ENCODE measurements at regions not wholly inside any gene's neighbourhood (a gene's known extent, or its start where the extent isn't known, plus 50 kb on each side); places are given as distances from the start of the nearest gene placed in this dataset.

DNA sequence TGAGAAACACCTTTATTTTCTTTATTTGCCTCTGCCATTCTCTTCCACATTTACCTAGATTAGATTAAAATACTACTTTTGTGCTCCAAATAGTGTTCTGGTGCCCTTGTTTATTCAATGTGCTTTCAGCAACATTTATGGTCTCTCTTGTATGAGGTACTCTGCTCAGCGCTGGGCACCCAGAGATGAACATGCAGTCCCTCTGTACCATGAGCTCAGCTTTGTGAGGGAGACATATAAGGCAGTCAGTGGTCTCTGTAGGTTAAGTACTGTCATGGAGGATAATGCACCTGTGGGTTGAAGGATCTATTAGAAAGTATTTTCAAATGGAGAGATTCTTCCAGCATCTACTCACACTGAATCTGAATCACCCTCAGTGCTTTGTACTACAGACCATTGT lies 176.5 kb downstream of the TAF11L14 start (continued):
- TF ChIP-seq ZNF614 (CRISPR knock-in tag; IDR thresholded peaks at IDR 0.05; ENCODE audit: borderline replicate concordance) (no peak), ZNF609 (CRISPR knock-in tag; IDR thresholded peaks at IDR 0.05; ENCODE audit: borderline replicate concordance) (no peak), ZNF878 (CRISPR knock-in tag; IDR thresholded peaks at IDR 0.05) (no peak), ZNF460 (CRISPR knock-in tag; IDR thresholded peaks at IDR 0.05; ENCODE audit: borderline replicate concordance) (no peak), AGO1 (IDR thresholded peaks at IDR 0.05; ENCODE audit: low read depth, low read length, poor library complexity, severe bottlenecking) (no peak), HMGA1 (CRISPR knock-in tag; conservative IDR thresholded peaks at IDR 0.05) (no peak), KDM6A (CRISPR knock-in tag; IDR thresholded peaks at IDR 0.05; ENCODE audit: low read depth) (no peak)

GRCh38 chr5:17813214-17813613 lies 179.0 kb downstream of the TAF11L14 start:
- no peaks in the 10 kb centered on the region for H3K4me1 ChIP-seq (ENCODE audit: insufficient read depth, low read length)
- no peaks in the 10 kb centered on the region for H4K20me1 ChIP-seq (ENCODE audit: insufficient read depth, low read length)
- BruUV-seq (replicated peaks), result no TSS peak
- 42% methylated on average over 5 of the region's 5 CpGs for WGBS (ENCODE audit: low lambda C conversion rate)
- no peak overlapping the region for H3K9ac ChIP-seq (ENCODE audit: insufficient read depth, low read depth, low read length)
- no peaks in the 10 kb centered on the region for H3K36me3 ChIP-seq (replicated peaks in 1 of 2; ENCODE audit: control insufficient read depth in 1 of 2, insufficient read depth in 2 of 2, low read length in 2 of 2)
- no peaks in the 10 kb centered on the region for H3K79me2 ChIP-seq (ENCODE audit: insufficient read depth, low read length)
- peaks cover 51% of the 10 kb centered on the region for H3K9me3 ChIP-seq (ENCODE audit: low read length)
- no peak for ATAC-seq
- FAIRE-seq, result no peak
- no peak overlapping the region for H3K4me2 ChIP-seq (ENCODE audit: low read depth, low read length)
- CTCF ChIA-PET (ENCODE audit: low intra/inter-chr PET ratio, low total read pairs), result no interaction called here
- intact Hi-C loops (cut with micrococcal nuclease; ENCODE audit: unreplicated experiment), result no loop called here
- H3K27ac ChIP-seq (ENCODE audit: extremely low read length, insufficient read depth, low read length), result no peak overlapping the region
- DNase-seq (ENCODE audit: low spot score), result no peak
- H2AFZ ChIP-seq (ENCODE audit: low read length), result no peak overlapping the region
- no peak overlapping the region for H3K4me3 ChIP-seq (replicated peaks in 1 of 3; ENCODE audit: insufficient read depth in 1 of 3, low read depth in 2 of 3, low read length in 3 of 3)
- no peaks in the 10 kb centered on the region for H3K27me3 ChIP-seq (ENCODE audit: control insufficient read depth in 1 of 2, insufficient read depth in 2 of 2, low read length in 2 of 2)
- in situ Hi-C loops (cut with HindIII; ENCODE audit: extremely low pct_ligation_motif_present, low pct_unique_long_range_greater_than_20kb), result no loop called here
- POLR2A ChIA-PET, result no interaction called here
- TF ChIP-seq POLR2A (IDR thresholded peaks at IDR 0.05; ENCODE audit: insufficient read depth in 1 of 2, low read depth in 2 of 2, low read length in 2 of 2) (no peak), ATRX (CRISPR knock-in tag; IDR thresholded peaks at IDR 0.05; ENCODE audit: borderline replicate concordance) (no peak), ZNF160 (CRISPR knock-in tag; IDR thresholded peaks at IDR 0.05) (no peak), ZNF883 (CRISPR knock-in tag; IDR thresholded peaks at IDR 0.05; ENCODE audit: not compliant biosample characterization) (no peak), NR2F2 (IDR thresholded peaks at IDR 0.05; ENCODE audit: borderline replicate concordance, low read depth) (no peak), E2F2 (CRISPR knock-in tag; IDR thresholded peaks at IDR 0.05; ENCODE audit: borderline replicate concordance) (no peak), HMGA1 (CRISPR knock-in tag; conservative IDR thresholded peaks at IDR 0.05) (no peak), ZNF496 (CRISPR knock-in tag; IDR thresholded peaks at IDR 0.05; ENCODE audit: insufficient replicate concordance) (no peak), CCAR2 (optimal IDR thresholded peaks at IDR 0.05; ENCODE audit: low read depth, low read length) (no peak), ZNF569 (CRISPR knock-in tag; IDR thresholded peaks at IDR 0.05; ENCODE audit: borderline replicate concordance) (no peak), ZNF570 (CRISPR knock-in tag; IDR thresholded peaks at IDR 0.05; ENCODE audit: borderline replicate concordance) (no peak), ZNF275 (CRISPR knock-in tag; IDR thresholded peaks at IDR 0.05; ENCODE audit: borderline replicate concordance) (no peak)

Measured in HepG2 (cell line).